ENCODE measurements at regions not wholly inside any gene's neighbourhood (a gene's known extent, or its start where the extent isn't known, plus 50 kb on each side); places are given as distances from the start of the nearest gene placed in this dataset.
"Not testable (repeated sequence)": the region's sequence is repeated elsewhere in the genome, so short reads cannot be mapped to it uniquely, and the experiment has no call there.

DNA sequence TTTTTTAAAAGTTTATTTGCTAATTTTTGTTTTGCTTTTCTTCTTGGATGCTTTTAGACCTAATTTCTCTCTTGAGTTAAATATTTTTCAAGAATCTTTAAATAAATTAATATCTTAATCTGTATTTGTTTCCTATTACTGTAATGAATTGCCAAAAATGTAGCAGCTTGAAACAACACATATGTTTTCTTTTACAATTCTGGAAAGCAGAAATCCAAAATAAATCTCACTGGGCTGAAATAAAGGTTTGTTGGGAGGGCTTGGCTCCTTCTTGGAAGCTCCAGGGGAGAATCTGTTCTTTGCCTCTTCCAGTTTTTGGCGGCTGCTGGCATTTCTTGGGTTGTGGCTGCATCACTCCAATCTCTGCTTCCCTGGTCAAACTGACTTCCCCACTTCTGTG is 658.1 kb upstream of the ARRDC3 start:
- DNase-seq, result peak in 2 of 3 donors; percentile 6 to 44

GRCh38 chr5:92029792-92030191 is 646.7 kb upstream of the ARRDC3 start:
- DNase-seq, result not testable (repeated sequence)

DNA sequence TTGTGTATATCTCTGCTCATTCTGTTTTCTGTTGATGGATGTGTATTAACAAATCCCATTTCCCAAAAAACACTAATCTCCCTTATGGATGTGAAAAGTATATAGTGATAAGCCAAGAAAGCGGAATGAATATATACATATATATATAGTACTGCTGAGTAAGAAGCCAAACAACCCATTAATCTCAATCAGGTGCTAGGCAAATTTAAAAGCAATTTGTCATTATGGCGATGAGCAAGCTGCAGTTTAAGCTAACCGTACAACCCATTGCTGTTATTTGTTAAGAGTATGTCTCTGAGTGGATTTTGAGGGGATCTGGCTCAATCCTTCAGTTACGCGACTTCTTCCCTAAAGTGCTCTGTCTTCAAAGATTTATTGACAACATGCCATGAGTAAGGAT is 640.4 kb upstream of the ARRDC3 start:
- no peak for DNase-seq

DNA sequence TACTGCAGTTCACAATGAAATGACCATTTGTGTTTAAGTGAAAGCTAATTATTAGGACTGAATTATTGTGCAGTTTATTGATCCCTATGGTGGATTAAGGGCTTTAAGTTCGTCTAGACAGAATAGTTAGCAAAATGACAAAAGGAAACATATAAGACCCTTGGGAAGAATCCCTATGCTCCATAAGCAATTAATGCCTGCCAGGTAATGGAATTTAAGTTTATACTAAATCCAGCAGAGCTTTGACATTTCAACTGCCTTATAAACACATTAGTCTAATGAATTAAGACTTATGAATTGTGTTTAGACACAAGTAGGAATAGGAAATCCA is 640.0 kb upstream of the ARRDC3 start:
- no peak for DNase-seq

- DNase-seq, result no peak
Measured at GRCh38 chr5:92022415-92023140, 639.5 kb upstream of the ARRDC3 start.

DNA sequence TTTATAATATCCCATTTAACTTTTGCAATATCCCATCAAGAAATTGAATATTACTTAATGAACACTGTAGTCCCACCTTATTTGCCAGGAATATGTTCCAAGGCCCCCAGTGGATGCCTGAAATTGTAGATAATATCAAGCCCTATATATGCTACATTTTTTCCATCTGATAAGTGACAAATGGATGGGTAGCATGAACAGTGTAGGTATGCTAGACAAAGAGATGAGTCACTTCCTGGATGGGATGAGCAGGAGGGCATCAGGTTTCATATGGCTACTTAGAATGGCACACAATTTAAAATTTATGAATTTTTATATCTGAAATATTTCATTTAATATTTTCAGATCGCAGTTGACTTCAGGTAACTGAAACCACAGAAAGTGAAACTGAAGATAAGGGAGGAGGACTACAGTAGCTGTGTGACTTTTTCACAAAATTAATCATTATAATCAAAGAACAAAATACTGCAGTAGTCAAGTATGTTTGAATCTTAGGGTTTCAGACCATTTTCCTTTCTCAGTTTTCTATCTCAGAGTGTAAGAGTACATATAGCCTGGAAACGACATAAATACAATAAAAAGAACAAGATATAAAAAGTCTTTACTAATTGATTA is 636.4 kb upstream of the ARRDC3 start:
- DNase-seq, result no peak

- peak in 1 of 3 donors; percentile 68 for DNase-seq
Measured at GRCh38 chr5:92017776-92018175, 634.7 kb upstream of the ARRDC3 start.

GRCh38 chr5:92011845-92012244 is 628.7 kb upstream of the ARRDC3 start:
- DNase-seq, result not testable (repeated sequence)

DNA sequence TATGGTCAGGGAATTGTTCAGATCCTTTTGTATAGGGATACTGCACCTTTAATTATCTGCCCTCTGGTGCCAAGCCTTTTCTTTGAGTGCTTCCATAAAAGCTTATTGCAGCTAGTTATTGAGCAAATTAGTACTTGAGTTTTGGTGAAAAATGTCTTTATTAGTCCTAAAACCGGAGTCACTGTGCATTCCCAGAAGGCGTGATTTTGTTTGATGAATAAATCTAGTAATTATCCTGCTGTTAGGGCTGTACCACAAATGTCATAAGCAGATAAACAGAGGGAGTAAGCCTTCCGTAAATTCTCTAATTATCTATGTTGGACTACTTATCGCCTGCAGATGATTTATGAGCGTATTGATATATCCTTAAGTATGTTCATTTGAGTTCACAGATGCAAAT is 620.7 kb upstream of the ARRDC3 start:
- DNase-seq, result no peak

DNA sequence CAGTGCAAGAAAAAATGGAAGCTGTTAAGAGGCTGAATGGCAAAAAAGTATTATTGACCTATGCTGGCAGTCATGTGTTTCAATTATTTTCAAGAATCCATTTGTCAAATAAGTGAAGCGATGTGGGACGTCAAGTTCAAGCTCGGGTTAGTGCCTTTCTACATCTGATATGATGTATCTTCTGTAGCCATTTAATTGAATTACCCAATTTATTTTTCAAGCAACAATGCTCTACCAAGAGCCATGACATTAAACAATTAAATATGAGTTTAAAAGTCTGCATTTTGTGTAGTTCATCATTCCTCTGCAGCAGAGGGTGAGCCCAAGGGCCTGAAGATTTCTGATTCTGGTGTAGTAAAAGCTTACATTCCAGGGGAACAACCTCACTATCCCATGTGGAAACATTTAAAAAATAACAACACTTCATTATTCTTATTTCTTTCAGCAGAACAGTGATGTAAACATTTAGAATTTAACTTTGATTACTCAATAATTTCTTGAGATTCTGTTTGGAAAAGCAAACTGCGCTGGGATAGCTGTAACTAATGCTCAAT is 619.7 kb upstream of the ARRDC3 start:
- DNase-seq, result peak in 1 of 3 donors; percentile 7

- DNase-seq, result no peak
Measured at GRCh38 chr5:91998774-91999173, 615.7 kb upstream of the ARRDC3 start.

GRCh38 chr5:91983869-91984268 is 600.8 kb upstream of the ARRDC3 start:
- no peak for DNase-seq

DNA sequence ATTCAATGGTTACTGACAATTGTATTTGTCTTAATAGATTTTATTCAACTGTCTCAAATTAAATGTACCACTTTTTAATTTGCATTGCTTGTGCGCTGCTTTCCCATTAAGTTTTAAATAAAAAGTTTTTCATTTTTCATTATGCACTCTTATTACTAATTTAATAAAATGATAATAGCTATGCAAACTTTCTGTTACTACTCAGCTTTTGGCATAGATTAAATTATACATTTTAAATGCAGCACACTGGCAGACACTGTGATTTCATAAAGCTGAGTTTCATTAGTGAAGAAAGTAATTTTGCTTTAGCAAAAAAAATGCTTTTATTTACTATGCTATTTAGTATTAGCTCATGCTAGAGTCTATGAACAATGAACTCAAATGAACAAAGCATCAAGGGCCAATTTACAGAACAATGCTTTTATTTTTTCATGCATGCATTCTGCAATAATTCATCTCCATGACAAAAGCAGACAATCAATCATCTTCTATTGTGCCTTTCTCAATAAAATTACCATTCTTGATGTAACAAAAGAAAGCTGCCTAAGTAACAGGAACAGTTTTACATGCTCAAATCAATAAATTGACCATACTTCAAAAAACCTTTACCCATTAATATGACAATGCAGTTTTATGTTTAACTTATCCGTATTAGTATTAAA is 595.2 kb upstream of the ARRDC3 start:
- DNase-seq, result no peak

GRCh38 chr5:91977579-91977978 is 594.5 kb upstream of the ARRDC3 start:
- DNase-seq, result peak in 1 of 3 donors; percentile 4

GRCh38 chr5:91976451-91976850 is 593.3 kb upstream of the ARRDC3 start:
- no peak for DNase-seq

GRCh38 chr5:91963166-91963565 is 580.0 kb upstream of the ARRDC3 start:
- DNase-seq, result no peak

DNA sequence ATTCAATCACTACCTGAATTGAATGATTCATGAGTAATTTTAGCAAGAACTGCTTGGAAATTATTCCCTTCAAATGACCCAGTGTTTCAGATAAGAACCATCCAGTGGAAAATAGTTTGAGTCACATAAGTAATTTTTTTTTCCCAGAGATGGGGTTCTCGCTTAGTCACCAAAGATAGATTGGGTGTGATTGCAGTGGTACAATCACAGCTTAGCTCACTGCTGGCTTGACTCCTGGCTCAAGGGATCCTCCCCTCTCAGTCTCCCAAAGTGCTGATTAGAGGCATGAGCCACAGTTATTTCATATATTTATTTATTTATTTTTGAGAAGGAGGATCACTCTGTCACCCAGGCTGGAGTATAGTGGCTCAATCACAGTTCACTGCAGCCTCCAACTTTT is 574.5 kb upstream of the ARRDC3 start:
- no peak for DNase-seq

DNA sequence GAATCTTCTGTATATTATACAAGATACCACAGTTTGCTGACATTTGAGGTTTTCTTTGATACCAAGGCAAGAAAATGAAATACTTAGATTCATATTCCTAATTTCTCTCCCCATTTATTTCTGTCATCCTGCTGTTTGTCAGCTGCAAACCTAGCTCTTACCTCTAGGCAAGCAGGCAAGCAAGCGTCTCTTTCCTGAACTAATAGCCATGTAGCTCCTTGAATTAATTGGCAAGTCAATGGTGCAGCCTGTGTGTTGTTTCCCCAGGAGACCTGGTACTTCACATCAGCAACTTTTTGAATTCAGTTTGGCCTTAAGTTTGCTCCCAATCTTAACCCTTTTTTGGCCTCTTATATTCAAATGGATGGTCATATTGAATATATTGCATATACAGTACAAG is 573.6 kb upstream of the ARRDC3 start:
- no peak for DNase-seq

GRCh38 chr5:91955610-91956009 is 572.5 kb upstream of the ARRDC3 start:
- DNase-seq, result no peak

DNA sequence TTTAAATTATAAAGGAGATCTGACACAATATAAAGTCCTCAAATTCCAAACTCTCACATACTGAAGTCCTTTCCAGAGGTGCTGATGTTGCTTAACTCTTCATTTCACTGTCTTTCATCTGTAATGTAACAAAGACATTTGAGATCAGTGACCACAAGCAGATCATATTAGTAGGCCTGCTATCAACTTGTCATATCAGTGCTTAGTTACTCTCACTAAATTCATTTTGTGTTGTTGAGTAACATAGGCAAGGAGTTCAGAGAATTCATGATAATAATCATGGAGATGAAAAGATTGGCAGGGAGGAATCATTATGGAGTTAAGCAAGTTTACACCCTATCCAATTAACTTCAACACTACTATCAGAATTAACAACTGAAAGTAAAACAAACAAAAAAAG is 571.0 kb upstream of the ARRDC3 start:
- no peak for DNase-seq

- no peak for DNase-seq
Measured at GRCh38 chr5:91950328-91950727, 567.2 kb upstream of the ARRDC3 start.

DNA sequence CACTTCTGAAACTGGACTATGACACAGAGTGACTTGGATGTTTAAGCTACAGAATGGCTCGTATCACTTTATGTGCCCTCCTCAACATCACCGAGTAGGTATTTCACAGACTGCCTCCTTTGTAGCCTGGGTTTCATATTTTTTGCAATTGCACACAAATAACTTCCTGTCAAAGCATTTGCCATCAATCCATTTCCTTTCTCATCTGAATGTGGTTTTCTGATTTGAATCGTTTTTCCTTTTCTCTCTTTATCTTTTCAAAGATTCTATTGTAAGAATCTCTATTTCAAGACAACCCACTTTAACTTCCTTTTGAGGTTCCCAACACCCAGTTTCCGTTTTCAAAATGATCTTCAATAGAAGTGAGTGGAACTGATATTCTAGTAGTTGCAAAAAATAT is 563.8 kb upstream of the ARRDC3 start:
- DNase-seq, result no peak

DNA sequence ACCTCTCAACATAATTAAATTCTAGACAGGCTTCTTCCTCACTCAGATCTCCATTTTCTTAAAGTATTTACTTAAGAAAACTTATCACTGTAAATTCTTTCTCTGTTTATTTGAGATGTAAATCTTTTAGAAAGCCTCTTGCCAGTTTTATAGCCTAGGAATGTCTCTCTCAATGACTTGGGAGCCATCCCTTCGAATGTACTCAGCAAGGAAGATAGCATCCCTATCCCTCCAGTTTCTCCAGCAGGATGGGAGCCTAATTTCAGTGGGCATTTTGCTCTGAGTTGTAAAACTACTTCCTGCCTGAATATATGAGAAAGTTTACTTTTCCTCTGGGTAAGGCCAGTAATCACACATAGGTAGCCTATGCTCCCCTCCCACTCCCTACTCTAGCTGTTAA is 558.5 kb upstream of the ARRDC3 start:
- no peak for DNase-seq

All from muscle of back (tissue), 3 donors.